ENCODE measurements at regions not wholly inside any gene's neighbourhood (a gene's known extent, or its start where the extent isn't known, plus 50 kb on each side); places are given as distances from the start of the nearest gene placed in this dataset.

GRCh38 chr7:91694351-91694841 is 186.1 kb downstream of the MTERF1 start:
- TF ChIP-seq CTCF (IDR thresholded peaks at IDR 0.05) (no peak), POLR2A (IDR thresholded peaks at IDR 0.05) (no peak)
